Nephron (organoid): ENCODE measurements at regions not wholly inside any gene's neighbourhood (a gene's known extent, or its start where the extent isn't known, plus 50 kb on each side); places are given as distances from the start of the nearest gene placed in this dataset.

Experiments
- H3K27ac Mint-ChIP-seq, 3 experiments: 2 replicates each; pipeline ENCODE4 v1.8.0; 2020; ENCODE audit warnings: mixed read lengths in 3 of 3, mild to moderate bottlenecking in 2 of 3, moderate library complexity in 1 of 3
- H3K27me3 Mint-ChIP-seq: 2 replicates; pipeline ENCODE4 v1.8.0; 2021; ENCODE audit warnings: low read depth, mild to moderate bottlenecking, moderate library complexity, mixed read lengths
- H3K36me3 Mint-ChIP-seq: 2 replicates; pipeline ENCODE4 v1.8.0; 2020; ENCODE audit warnings: low read depth, mixed read lengths
- H3K4me1 Mint-ChIP-seq: 2 replicates; pipeline ENCODE4 v1.8.0; 2020; ENCODE audit warnings: mixed read lengths
- H3K4me3 Mint-ChIP-seq, 3 experiments: 2 replicates each; pipeline ENCODE4 v1.8.0; 2020; ENCODE audit warnings: mild to moderate bottlenecking in 3 of 3, mixed read lengths in 3 of 3, moderate library complexity in 2 of 3
- H3K9me3 Mint-ChIP-seq: 2 replicates; pipeline ENCODE4 v1.8.0; 2020; ENCODE audit warnings: mixed read lengths
- TF ChIP-seq, protein P1 (sequence below), 3 experiments: fragments of 200-600 bp; sonication (generic); IDR thresholded peaks; one replicate each; pipeline ENCODE4 v1.5.0; 2021; ENCODE audit warnings: antibody characterized with exemption in 3 of 3; ENCODE audit not compliant: unreplicated experiment in 3 of 3

GRCh38 chr13:85249151-85249550 is 550.1 kb downstream of the SLITRK6 start:
- Mint-ChIP-seq H3K27me3 (no peaks in the 10 kb centered on the region), H3K9me3 (peaks cover under 1% of the 10 kb centered on the region), H3K27ac (no peak overlapping the region), H3K36me3 (no peaks in the 10 kb centered on the region), H3K4me3 (no peak overlapping the region), H3K4me1 (no peaks in the 10 kb centered on the region)
- TF ChIP-seq, protein P1, sequence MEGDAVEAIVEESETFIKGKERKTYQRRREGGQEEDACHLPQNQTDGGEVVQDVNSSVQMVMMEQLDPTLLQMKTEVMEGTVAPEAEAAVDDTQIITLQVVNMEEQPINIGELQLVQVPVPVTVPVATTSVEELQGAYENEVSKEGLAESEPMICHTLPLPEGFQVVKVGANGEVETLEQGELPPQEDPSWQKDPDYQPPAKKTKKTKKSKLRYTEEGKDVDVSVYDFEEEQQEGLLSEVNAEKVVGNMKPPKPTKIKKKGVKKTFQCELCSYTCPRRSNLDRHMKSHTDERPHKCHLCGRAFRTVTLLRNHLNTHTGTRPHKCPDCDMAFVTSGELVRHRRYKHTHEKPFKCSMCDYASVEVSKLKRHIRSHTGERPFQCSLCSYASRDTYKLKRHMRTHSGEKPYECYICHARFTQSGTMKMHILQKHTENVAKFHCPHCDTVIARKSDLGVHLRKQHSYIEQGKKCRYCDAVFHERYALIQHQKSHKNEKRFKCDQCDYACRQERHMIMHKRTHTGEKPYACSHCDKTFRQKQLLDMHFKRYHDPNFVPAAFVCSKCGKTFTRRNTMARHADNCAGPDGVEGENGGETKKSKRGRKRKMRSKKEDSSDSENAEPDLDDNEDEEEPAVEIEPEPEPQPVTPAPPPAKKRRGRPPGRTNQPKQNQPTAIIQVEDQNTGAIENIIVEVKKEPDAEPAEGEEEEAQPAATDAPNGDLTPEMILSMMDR (IDR thresholded peaks at IDR 0.05; ENCODE audit: unreplicated experiment in 3 of 3), result no peak

DNA sequence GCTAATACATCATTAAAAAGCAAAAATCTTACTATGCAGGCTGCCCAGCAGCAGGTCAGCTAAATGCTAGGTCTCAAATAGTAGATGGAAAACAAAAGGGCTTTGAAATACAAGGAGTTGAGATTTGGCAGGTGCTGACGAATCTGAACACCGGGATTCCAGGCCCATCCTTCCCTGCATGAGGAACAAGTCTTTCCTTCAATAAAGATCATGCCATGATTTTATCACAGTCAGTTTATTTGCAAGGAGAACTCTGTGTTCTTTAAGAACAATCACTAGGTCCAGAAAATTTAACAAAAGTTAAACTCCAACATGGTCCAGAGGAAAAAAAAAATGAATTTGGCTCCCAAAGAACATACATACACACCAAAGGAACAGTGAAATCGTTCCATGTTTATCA is 551.4 kb downstream of the SLITRK6 start:
- no peaks in the 10 kb centered on the region for H3K27me3 Mint-ChIP-seq
- H3K27ac Mint-ChIP-seq, result no peak overlapping the region
- TF ChIP-seq, protein P1 (IDR thresholded peaks at IDR 0.05; ENCODE audit: unreplicated experiment in 3 of 3), result no peak
- H3K9me3 Mint-ChIP-seq, result no peaks in the 10 kb centered on the region
- H3K4me1 Mint-ChIP-seq, result no peaks in the 10 kb centered on the region
- no peak overlapping the region for H3K4me3 Mint-ChIP-seq
- H3K36me3 Mint-ChIP-seq, result no peaks in the 10 kb centered on the region

DNA sequence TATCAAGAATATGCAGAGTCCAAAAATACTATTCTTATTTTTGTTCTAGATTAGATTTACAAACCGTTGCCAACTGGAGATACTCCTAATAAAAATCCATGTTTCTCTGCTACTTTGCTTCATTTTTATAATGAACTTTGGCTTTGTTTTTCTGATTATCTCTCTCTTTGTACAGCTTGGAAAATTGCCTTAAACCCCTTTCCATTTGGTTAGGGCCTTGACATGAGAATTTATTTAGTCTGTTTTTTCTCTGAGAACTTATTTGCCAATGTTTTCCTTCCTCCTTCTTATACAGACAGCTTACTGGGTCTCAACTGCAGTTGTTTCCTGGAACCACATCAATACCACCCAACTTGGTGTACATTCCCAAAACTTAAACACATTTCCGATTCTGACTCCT is 555.4 kb downstream of the SLITRK6 start:
- no peak overlapping the region for H3K27ac Mint-ChIP-seq
- no peaks in the 10 kb centered on the region for H3K4me1 Mint-ChIP-seq
- TF ChIP-seq, protein P1 (IDR thresholded peaks at IDR 0.05; ENCODE audit: unreplicated experiment in 3 of 3), result no peak
- no peaks in the 10 kb centered on the region for H3K36me3 Mint-ChIP-seq
- no peak overlapping the region for H3K4me3 Mint-ChIP-seq
- H3K9me3 Mint-ChIP-seq, result no peaks in the 10 kb centered on the region
- H3K27me3 Mint-ChIP-seq, result no peaks in the 10 kb centered on the region

- no peak overlapping the region for H3K4me3 Mint-ChIP-seq
- no peak overlapping the region for H3K27ac Mint-ChIP-seq
- H3K4me1 Mint-ChIP-seq, result no peaks in the 10 kb centered on the region
- no peaks in the 10 kb centered on the region for H3K9me3 Mint-ChIP-seq
- no peaks in the 10 kb centered on the region for H3K36me3 Mint-ChIP-seq
- TF ChIP-seq, protein P1 (IDR thresholded peaks at IDR 0.05; ENCODE audit: unreplicated experiment in 3 of 3), result no peak
- no peaks in the 10 kb centered on the region for H3K27me3 Mint-ChIP-seq
Observed at GRCh38 chr13:85241060-85241459, 558.2 kb downstream of the SLITRK6 start.

DNA sequence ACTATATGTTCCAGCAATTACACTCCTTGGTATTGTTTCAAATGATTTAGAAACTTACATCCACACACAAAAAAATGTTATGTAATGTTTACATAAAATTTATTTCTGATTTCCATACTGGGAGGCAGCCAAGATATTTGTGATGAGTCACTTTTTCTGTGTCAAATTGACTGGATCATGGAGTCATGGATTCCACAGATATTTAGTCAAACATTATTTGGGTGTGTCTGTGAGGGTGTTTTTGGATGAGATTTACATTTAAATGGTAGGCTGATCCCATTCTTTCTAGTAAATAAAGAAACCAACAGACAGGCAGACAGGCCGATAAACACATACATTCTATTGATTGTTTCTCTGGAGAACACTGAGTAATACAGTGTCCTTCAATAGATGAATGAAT is 562.8 kb downstream of the SLITRK6 start:
- TF ChIP-seq, protein P1 (IDR thresholded peaks at IDR 0.05; ENCODE audit: unreplicated experiment in 3 of 3), result no peak
- H3K27ac Mint-ChIP-seq, result no peak overlapping the region
- H3K36me3 Mint-ChIP-seq, result no peaks in the 10 kb centered on the region
- no peaks in the 10 kb centered on the region for H3K27me3 Mint-ChIP-seq
- H3K9me3 Mint-ChIP-seq, result no peaks in the 10 kb centered on the region
- no peak overlapping the region for H3K4me3 Mint-ChIP-seq
- H3K4me1 Mint-ChIP-seq, result no peaks in the 10 kb centered on the region

GRCh38 chr13:85230691-85231093 is 568.5 kb downstream of the SLITRK6 start:
- Mint-ChIP-seq H3K27ac (no peak overlapping the region), H3K4me1 (no peaks in the 10 kb centered on the region), H3K36me3 (no peaks in the 10 kb centered on the region), H3K4me3 (no peak overlapping the region), H3K27me3 (no peaks in the 10 kb centered on the region), H3K9me3 (no peaks in the 10 kb centered on the region)
- TF ChIP-seq, protein P1 (IDR thresholded peaks at IDR 0.05; ENCODE audit: unreplicated experiment in 3 of 3), result no peak
